T-helper 17 cell (primary cell): ENCODE measurements at regions not wholly inside any gene's neighbourhood (a gene's known extent, or its start where the extent isn't known, plus 50 kb on each side); places are given as distances from the start of the nearest gene placed in this dataset.

ENCODE experiments used
- ATAC-seq: fragments of 150-1000 bp; cut with Tn5 transposase; 2 replicates; pipeline ENCODE4 v1.10.0; 2021; ENCODE audit warnings: mild to moderate bottlenecking, moderate library complexity
- DNase-seq, 3 donors: peaks; one replicate each; pipeline versions ENCODE4 v3.0.0 to v3.0.0-alpha.2; 2020 to 2021
- H3K9me3 ChIP-seq: one replicate; pipeline ENCODE4 v1.7.0; 2013; ENCODE audit warnings: low read length, mild to moderate bottlenecking; ENCODE audit not compliant: control insufficient read depth, poor library complexity, severe bottlenecking
- H3K27ac Mint-ChIP-seq: one replicate; pipeline ENCODE4 v1.8.0; 2022; ENCODE audit warnings: mild to moderate bottlenecking, moderate library complexity, mixed read lengths
- H3K27me3 Mint-ChIP-seq: one replicate; pipeline ENCODE4 v1.8.0; 2022; ENCODE audit warnings: mixed read lengths
- H3K36me3 Mint-ChIP-seq: one replicate; pipeline ENCODE4 v1.8.0; 2022; ENCODE audit warnings: low read depth, mixed read lengths
- H3K4me1 Mint-ChIP-seq: one replicate; pipeline ENCODE4 v1.8.0; 2022; ENCODE audit warnings: mild to moderate bottlenecking, mixed read lengths
- H3K4me3 Mint-ChIP-seq: one replicate; pipeline ENCODE4 v1.8.0; 2022; ENCODE audit warnings: mild to moderate bottlenecking, moderate library complexity, mixed read lengths

DNA sequence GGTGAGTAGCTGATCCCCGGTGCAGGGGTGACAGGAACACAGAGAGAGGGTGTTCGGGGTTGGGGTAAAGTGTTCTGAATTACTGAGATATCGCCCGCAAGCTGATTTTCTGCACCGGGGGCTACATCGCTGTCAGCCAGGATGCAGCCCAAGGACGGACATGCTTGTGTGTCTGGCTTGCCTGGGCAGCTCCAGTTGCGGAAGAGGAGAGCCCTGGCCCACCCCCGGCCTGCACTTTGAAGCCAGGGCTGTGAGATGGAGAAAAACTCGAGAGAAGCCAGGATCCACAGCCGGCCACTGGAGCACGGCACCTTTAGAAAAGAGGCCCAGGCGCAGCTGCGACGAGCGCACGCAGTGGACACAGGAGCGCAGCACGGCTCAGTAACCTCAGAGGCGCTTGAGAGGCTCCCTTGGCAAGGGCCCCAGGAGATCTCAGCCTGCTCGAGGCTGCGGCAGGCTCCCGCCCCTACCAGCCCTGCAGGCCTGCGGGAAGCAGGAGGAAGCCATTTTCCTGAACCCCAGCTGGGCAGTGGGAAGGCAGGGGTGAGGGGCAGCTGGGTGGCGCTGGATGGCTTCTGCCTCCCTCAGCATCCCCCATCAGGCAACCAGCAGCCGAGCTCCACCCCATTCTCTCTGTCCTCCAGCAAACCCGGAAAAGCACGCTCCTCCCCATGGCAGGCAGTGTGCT is 59.2 kb downstream of the C9orf50 start:
- Mint-ChIP-seq H3K4me3 (no peak overlapping the region), H3K27ac (no peak overlapping the region), H3K27me3 (no peaks in the 10 kb centered on the region), H3K4me1 (peaks cover 8% of the 10 kb centered on the region), H3K36me3 (no peaks in the 10 kb centered on the region)
- ATAC-seq (no peak), DNase-seq (no peak)
- no peaks in the 10 kb centered on the region for H3K9me3 ChIP-seq

- Mint-ChIP-seq H3K4me3 (no peak overlapping the region), H3K27ac (no peak overlapping the region), H3K27me3 (no peaks in the 10 kb centered on the region), H3K36me3 (no peaks in the 10 kb centered on the region), H3K4me1 (peaks cover 8% of the 10 kb centered on the region)
- DNase-seq = no peak
- ATAC-seq = no peak
- H3K9me3 ChIP-seq = no peaks in the 10 kb centered on the region
Observed at GRCh38 chr9:129560881-129561306, 60.0 kb downstream of the C9orf50 start.

DNA sequence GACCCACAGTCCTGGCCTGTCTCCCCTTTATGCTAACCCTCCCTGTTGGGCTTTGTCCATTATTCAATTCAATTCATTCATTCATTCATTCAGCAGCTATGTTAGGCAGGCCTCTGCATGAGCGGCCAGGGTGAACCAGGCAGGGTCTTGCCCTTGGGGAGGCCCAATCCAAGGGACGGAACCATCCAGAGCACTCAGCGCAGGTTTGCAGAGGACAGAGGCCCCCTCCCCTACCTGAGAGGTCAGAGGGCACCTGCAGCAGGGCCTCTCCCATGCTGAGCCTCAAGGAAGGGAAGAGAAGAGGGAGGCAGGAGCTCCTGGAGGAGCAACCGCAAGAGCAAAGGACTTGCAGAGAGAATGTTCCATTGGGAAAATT is 61.4 kb downstream of the C9orf50 start:
- Mint-ChIP-seq H3K36me3 (no peaks in the 10 kb centered on the region), H3K27ac (no peak overlapping the region), H3K27me3 (no peaks in the 10 kb centered on the region), H3K4me3 (no peak overlapping the region), H3K4me1 (peaks cover 8% of the 10 kb centered on the region)
- H3K9me3 ChIP-seq = no peaks in the 10 kb centered on the region
- no peak for DNase-seq
- no peak for ATAC-seq

DNA sequence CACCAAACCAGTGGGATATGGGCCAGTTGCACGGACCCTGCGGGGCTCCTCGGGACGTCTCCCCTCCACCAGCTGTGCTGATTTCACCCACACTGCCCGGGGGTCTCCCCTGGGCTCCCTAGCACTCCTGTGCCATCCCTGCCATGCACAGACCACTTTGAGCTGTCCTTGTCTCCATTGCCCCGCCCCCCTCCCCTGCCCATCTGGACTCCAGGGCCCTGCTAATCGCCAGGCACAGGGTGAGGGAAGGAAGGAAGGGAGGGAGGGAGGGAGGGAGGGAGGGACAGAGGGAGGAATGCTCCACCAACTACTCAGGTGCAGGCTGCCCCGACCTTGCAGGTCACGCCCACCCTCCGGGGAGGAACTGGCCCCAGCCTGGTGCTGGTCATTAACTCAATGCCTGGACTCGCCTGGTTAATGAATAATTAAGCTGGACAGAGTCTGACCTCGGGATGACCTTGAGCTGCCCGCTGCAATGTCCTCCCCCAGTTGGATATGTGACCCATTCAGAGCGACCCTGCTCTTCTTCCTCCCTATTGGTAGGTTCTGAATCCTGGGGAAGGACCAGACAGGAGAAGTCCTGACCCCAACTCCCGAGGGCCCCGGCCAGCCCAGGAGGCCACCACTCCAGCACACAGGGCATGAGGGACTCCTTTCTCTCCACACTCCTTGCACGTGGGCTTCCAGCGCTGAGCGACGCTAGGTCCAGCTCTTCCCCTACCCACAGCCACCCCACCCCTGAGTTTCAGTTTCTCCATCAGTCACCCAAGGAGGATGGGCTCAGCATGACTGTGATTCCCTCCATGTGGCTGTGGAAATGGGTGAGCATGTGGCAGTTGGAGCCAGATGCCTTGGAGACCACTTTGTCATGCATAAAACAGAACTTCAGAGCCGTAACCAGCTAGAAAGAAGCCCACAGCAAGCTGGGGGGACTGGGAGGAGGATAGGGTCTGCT is 62.1 kb downstream of the C9orf50 start:
- Mint-ChIP-seq H3K4me1 (peaks cover 8% of the 10 kb centered on the region), H3K36me3 (no peaks in the 10 kb centered on the region), H3K4me3 (no peak overlapping the region), H3K27ac (no peak overlapping the region), H3K27me3 (peaks cover 5% of the 10 kb centered on the region)
- H3K9me3 ChIP-seq = no peaks in the 10 kb centered on the region
- ATAC-seq (no peak), DNase-seq (no peak)

GRCh38 chr9:129558063-129558550 is 62.8 kb downstream of the C9orf50 start:
- H3K9me3 ChIP-seq = no peaks in the 10 kb centered on the region
- Mint-ChIP-seq H3K4me1 (peaks cover 8% of the 10 kb centered on the region), H3K27me3 (peaks cover 10% of the 10 kb centered on the region), H3K36me3 (no peaks in the 10 kb centered on the region), H3K27ac (no peak overlapping the region), H3K4me3 (no peak overlapping the region)
- DNase-seq (no peak), ATAC-seq (no peak)

- no peaks in the 10 kb centered on the region for H3K36me3 Mint-ChIP-seq
- peaks cover 10% of the 10 kb centered on the region for H3K27me3 Mint-ChIP-seq
- H3K4me3 Mint-ChIP-seq = no peak overlapping the region
- no peak for DNase-seq
- no peak overlapping the region for H3K27ac Mint-ChIP-seq
- H3K4me1 Mint-ChIP-seq = peaks cover 8% of the 10 kb centered on the region
- no peak for ATAC-seq
- H3K9me3 ChIP-seq = no peaks in the 10 kb centered on the region
Observed at GRCh38 chr9:129557192-129558036, 63.5 kb downstream of the C9orf50 start.

DNA sequence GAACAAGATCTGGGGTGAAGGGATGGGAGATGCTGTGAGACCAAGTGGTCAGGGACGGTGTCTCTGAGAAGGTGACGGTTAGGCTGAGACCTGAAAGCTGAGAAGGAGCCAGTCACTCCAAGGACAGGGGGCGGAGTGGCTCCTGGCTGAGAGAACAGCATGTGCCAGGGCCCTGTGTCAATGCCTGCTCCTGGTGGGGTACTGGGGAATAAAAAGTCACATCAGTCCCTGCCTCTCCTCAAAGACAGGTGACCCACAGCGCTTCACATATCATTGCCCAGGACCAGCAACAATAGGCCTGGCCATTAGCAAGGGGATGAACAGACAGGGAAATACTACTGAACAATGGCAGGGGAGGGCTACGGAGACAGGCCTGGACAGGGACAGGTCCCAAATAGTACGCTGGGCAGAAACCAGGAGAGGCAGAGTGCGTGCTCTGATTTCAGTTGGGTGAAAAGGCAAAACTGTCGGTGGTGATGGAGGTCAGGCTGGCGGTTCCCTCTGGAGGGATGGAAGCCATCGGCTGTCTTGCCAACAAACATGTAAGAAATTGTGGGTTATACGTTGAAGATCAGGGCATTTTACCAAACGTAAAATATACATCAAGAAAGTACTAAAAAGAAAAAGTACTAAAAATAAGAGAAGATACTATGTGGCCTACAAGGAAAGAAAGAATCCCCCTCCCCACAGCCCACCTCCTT is 64.3 kb downstream of the C9orf50 start:
- DNase-seq = no peak
- peaks cover 8% of the 10 kb centered on the region for H3K4me1 Mint-ChIP-seq
- ATAC-seq = no peak
- H3K9me3 ChIP-seq = no peaks in the 10 kb centered on the region
- H3K4me3 Mint-ChIP-seq = no peak overlapping the region
- no peaks in the 10 kb centered on the region for H3K36me3 Mint-ChIP-seq
- H3K27ac Mint-ChIP-seq = no peak overlapping the region
- peaks cover 16% of the 10 kb centered on the region for H3K27me3 Mint-ChIP-seq

DNA sequence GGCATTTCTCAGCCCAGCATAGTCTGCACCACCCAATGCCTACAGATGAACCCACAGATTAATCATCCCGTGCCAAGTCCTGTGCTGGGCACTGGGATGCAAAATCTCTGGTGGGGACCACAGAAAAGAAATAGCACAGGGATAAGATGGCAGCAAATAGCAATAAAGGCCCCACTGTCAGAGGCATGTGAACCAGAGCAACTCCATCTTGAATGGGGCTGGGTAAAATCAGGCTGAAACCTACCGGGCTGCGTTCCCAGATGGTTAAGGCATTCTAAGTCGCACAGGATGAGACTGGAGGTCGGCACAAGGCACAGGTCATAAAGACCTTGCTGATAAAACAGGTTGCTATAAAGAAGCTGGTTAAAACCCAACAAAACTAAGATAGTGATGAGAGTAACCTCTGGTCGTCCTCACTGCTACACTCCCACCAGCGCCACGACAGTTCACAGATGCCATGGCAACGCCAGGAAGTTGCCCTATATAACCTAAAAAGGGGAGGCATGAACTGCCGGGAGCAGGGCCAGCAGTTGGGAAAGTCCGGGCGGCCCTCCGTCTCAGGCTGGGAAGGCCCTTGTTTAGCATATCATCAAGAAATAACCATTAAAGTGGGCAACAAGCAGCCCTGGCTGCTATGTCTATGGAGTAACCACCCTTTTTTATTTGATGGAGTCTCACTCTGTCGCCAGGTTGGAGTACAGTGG is 65.2 kb downstream of the C9orf50 start:
- Mint-ChIP-seq H3K27ac (no peak overlapping the region), H3K4me3 (no peak overlapping the region)

GRCh38 chr9:129554649-129555048 is 66.3 kb downstream of the C9orf50 start:
- Mint-ChIP-seq H3K36me3 (peaks cover 2% of the 10 kb centered on the region), H3K4me1 (peaks cover 4% of the 10 kb centered on the region), H3K27me3 (peaks cover 28% of the 10 kb centered on the region), H3K4me3 (no peak overlapping the region), H3K27ac (no peak overlapping the region)
- no peaks in the 10 kb centered on the region for H3K9me3 ChIP-seq
- no peak for DNase-seq
- ATAC-seq = no peak

More for the DNA sequence above, 65.2 kb downstream of the C9orf50 start:
- H3K27me3 Mint-ChIP-seq = peaks cover 24% of the 10 kb centered on the region
- H3K4me1 Mint-ChIP-seq = peaks cover 1% of the 10 kb centered on the region
- no peaks in the 10 kb centered on the region for H3K9me3 ChIP-seq
- DNase-seq (no peak), ATAC-seq (no peak)
- H3K36me3 Mint-ChIP-seq = no peaks in the 10 kb centered on the region

DNA sequence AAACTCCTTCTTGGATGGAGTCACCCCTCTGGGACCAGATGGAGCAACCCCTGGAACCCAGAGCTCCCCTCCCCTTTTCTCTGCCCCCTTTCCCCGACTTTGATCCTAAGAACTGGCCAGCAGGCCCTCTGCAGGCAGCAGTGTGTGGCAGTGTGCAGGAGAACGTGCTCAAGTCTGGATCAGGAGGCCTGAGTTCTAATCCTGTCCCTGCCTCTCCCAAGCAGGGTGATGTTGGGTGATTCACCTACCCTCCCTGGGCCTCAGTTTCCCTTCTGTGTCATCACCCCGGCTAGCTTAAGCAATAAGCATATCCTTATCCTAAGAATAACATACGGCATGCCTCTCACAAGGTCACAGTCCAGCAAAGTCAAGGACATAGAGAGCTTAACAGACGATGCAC is 67.6 kb downstream of the C9orf50 start:
- no peak for DNase-seq
- H3K27me3 Mint-ChIP-seq = peaks cover 42% of the 10 kb centered on the region
- no peak overlapping the region for H3K27ac Mint-ChIP-seq
- H3K4me3 Mint-ChIP-seq = no peak overlapping the region
- H3K9me3 ChIP-seq = no peaks in the 10 kb centered on the region
- peaks cover 7% of the 10 kb centered on the region for H3K4me1 Mint-ChIP-seq
- peaks cover 2% of the 10 kb centered on the region for H3K36me3 Mint-ChIP-seq
- ATAC-seq = no peak

DNA sequence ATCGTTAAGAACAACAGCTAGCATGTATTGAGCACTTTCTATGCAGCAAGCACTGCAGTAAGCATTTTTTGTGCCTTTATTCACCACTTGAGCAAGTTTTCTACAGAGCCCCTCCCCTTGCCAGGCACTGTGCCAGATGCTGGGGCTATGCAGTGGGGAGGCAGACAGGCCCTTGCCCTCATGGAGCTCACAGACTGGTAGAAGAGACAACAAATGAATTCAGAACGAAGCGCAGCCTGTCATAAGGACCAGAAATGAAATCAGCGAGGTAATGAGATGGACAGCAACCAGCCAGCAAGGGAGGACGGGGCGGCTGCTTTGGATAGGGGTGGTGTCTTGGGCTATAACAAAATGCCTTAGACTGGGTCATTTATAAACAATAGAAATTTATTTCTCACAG is 68.8 kb downstream of the C9orf50 start:
- no peaks in the 10 kb centered on the region for H3K9me3 ChIP-seq
- H3K27ac Mint-ChIP-seq = no peak overlapping the region
- peaks cover 7% of the 10 kb centered on the region for H3K4me1 Mint-ChIP-seq
- peaks cover 42% of the 10 kb centered on the region for H3K27me3 Mint-ChIP-seq
- no peak overlapping the region for H3K4me3 Mint-ChIP-seq
- H3K36me3 Mint-ChIP-seq = peaks cover 2% of the 10 kb centered on the region
- ATAC-seq = no peak
- no peak for DNase-seq

DNA sequence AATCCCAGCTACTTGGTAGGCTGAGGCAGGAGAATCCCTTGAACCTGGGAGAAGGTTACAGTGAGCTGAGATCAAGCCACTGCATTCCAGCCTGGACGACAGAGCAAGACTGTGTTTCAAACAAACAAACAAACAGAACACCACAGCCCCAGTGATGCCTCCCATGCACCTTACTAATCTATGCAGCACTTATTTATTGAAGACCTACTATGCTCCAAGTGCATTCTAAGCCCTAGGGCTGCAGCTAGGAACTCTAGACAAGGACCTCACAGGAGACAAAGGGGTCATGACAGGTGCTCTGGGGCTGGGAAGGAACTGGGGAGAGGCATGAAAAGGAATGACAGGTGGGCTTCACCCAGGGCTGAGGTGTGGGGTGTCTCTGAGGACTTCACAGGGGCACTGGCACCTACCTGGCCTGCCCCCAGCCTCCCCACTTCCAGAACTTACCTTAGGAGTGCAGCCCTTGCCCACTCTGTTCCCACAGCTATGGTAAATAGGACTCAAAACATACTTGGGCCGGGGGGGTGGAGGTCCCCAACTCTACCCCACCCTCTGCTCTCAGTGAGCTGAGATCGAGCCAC is 69.4 kb downstream of the C9orf50 start:
- DNase-seq (no peak), ATAC-seq (no peak)
- Mint-ChIP-seq H3K27ac (no peak overlapping the region), H3K27me3 (peaks cover 42% of the 10 kb centered on the region), H3K36me3 (peaks cover 2% of the 10 kb centered on the region), H3K4me1 (peaks cover 7% of the 10 kb centered on the region), H3K4me3 (no peak overlapping the region)
- H3K9me3 ChIP-seq = no peaks in the 10 kb centered on the region
